ENCODE measurements at regions not wholly inside any gene's neighbourhood (a gene's known extent, or its start where the extent isn't known, plus 50 kb on each side); places are given as distances from the start of the nearest gene placed in this dataset.
A peak's percentile ranks its signal among the peaks of the same experiment; 100 is the strongest.

GRCh38 chr11:69394234-69394868, 87.1 kb upstream of the LINC01488 start:
- DNase-seq = no peak

- DNase-seq = no peak
Measured at GRCh38 chr11:69394869-69395246, 86.6 kb upstream of the LINC01488 start.

- no peak for DNase-seq
Measured at GRCh38 chr11:69395287-69395686, 86.2 kb upstream of the LINC01488 start.

GRCh38 chr11:69396051-69396947, 85.2 kb upstream of the LINC01488 start:
- no peak for DNase-seq

- no peak for DNase-seq
Measured at GRCh38 chr11:69396948-69397307, 84.5 kb upstream of the LINC01488 start.

GRCh38 chr11:69397732-69398131, 83.7 kb upstream of the LINC01488 start:
- DNase-seq = no peak

GRCh38 chr11:69398529-69399492, 82.7 kb upstream of the LINC01488 start:
- DNase-seq = no peak

GRCh38 chr11:69400140-69400539, 81.3 kb upstream of the LINC01488 start:
- DNase-seq = no peak

GRCh38 chr11:69400771-69401590, 80.5 kb upstream of the LINC01488 start:
- DNase-seq = no peak

- DNase-seq = no peak
Measured at GRCh38 chr11:69401715-69402114, 79.7 kb upstream of the LINC01488 start.

GRCh38 chr11:69402251-69402887, 79.1 kb upstream of the LINC01488 start:
- no peak for DNase-seq

- peak; percentile 69 for DNase-seq
Measured at GRCh38 chr11:69403556-69404215, 77.8 kb upstream of the LINC01488 start.

- no peak for DNase-seq
Measured at GRCh38 chr11:69406060-69406459, 75.4 kb upstream of the LINC01488 start.

- DNase-seq = no peak
Measured at GRCh38 chr11:69409812-69410645, 71.4 kb upstream of the LINC01488 start.

GRCh38 chr11:69411257-69411924, 70.1 kb upstream of the LINC01488 start:
- no peak for DNase-seq

GRCh38 chr11:69413015-69413801, 68.3 kb upstream of the LINC01488 start:
- no peak for DNase-seq

- DNase-seq = no peak
Measured at GRCh38 chr11:69413993-69414392, 67.5 kb upstream of the LINC01488 start.

- no peak for DNase-seq
Measured at GRCh38 chr11:69414773-69415187, 66.7 kb upstream of the LINC01488 start.
